AG04450 (cell line): ENCODE measurements at regions not wholly inside any gene's neighbourhood (a gene's known extent, or its start where the extent isn't known, plus 50 kb on each side); places are given as distances from the start of the nearest gene placed in this dataset.

Experiments
- CTCF ChIA-PET: fragments of 300-600, 350-600 bp; formaldehyde crosslinking; extraction: SDS; loops from one replicate; lab custom pipeline; 2022; ENCODE audit warnings: antibody characterized with exemption, inconsistent platforms; lab: Charles Lee
- POLR2A ChIA-PET: fragments of 350-600 bp; formaldehyde crosslinking; extraction: SDS; loops from one replicate; lab custom pipeline; 2021; ENCODE audit warnings: antibody characterized with exemption, inconsistent platforms; lab: Yijun Ruan, JAX
- DNase-seq: peaks from one replicate; pipeline ENCODE4 v3.0.0-alpha.2; 2011; ENCODE audit warnings: low read depth, low spot score
- H3K27ac ChIP-seq: one replicate; pipeline ENCODE4 v1.5.1; 2012; ENCODE audit warnings: low read depth, low read length, control low read depth
- H3K27me3 ChIP-seq: one replicate; pipeline ENCODE4 v1.6.0; 2012; ENCODE audit warnings: low read length; ENCODE audit not compliant: control insufficient read depth, insufficient read depth
- H3K4me3 ChIP-seq: 2 replicates; pipeline ENCODE4 v1.5.1; 2011; ENCODE audit warnings: mild to moderate bottlenecking, low read depth, low read length, control low read depth
- H3K9me3 ChIP-seq: 2 replicates; pipeline ENCODE4 v1.5.1; 2012; ENCODE audit warnings: low read length; ENCODE audit not compliant: control insufficient read depth, insufficient read depth
- CTCF ChIP-seq: IDR thresholded peaks from 2 replicates; pipeline ENCODE4 v1.5.1; 2011; ENCODE audit warnings: low read depth, low read length, control low read depth, inconsistent platforms

GRCh38 chr6:139744891-139745290 is 370.4 kb upstream of the CITED2 start:
- Histone ChIP-seq H3K4me3 (no peak overlapping the region), H3K27me3 (no peaks in the 10 kb centered on the region), H3K27ac (no peak overlapping the region), H3K9me3 (no peaks in the 10 kb centered on the region)
- no peak for DNase-seq
- POLR2A ChIA-PET: no interaction called here
- no peak for TF ChIP-seq CTCF
- CTCF ChIA-PET: no interaction called here

- Histone ChIP-seq H3K4me3 (no peak overlapping the region), H3K27me3 (no peaks in the 10 kb centered on the region), H3K9me3 (no peaks in the 10 kb centered on the region), H3K27ac (no peak overlapping the region)
- DNase-seq: peak; percentile 69
- ChIA-PET CTCF (interaction anchor here (1.3 to 1.7 kb wide), 2 partner anchors 374 to 379 kb away, joined by 3 read pairs; no protein-coding TSS in a partner anchor), POLR2A (interaction anchor here (1.4 kb wide), 1 partner anchor 370 kb away, joined by 5 read pairs; the partner anchor contains the start of gene CITED2)
- no peak for TF ChIP-seq CTCF
Observed at GRCh38 chr6:139743664-139744437, 369.4 kb upstream of the CITED2 start.

GRCh38 chr6:139742671-139743070 is 368.2 kb upstream of the CITED2 start:
- Histone ChIP-seq H3K9me3 (no peaks in the 10 kb centered on the region), H3K4me3 (no peak overlapping the region), H3K27me3 (no peaks in the 10 kb centered on the region), H3K27ac (no peak overlapping the region)
- TF ChIP-seq CTCF: no peak
- CTCF ChIA-PET: interaction anchor here (1.7 kb wide), 1 partner anchor 378 kb away, joined by 3 read pairs; no protein-coding TSS in a partner anchor
- POLR2A ChIA-PET: interaction anchor here (1.4 kb wide), 1 partner anchor 368 kb away, joined by 5 read pairs; the partner anchor contains the start of gene CITED2
- DNase-seq: no peak

- TF ChIP-seq CTCF: no peak
- Histone ChIP-seq H3K27me3 (no peaks in the 10 kb centered on the region), H3K27ac (no peak overlapping the region), H3K4me3 (no peak overlapping the region), H3K9me3 (no peaks in the 10 kb centered on the region)
- CTCF ChIA-PET: no interaction called here
- no peak for DNase-seq
- POLR2A ChIA-PET: no interaction called here
Observed at GRCh38 chr6:139738801-139739455, 364.5 kb upstream of the CITED2 start.

GRCh38 chr6:139736325-139736906 is 362.0 kb upstream of the CITED2 start:
- no peaks in the 10 kb centered on the region for H3K9me3 ChIP-seq
- DNase-seq: no peak
- ChIA-PET CTCF (no interaction called here), POLR2A (no interaction called here)
- no peak for TF ChIP-seq CTCF
- no peak overlapping the region for H3K4me3 ChIP-seq
- H3K27ac ChIP-seq: no peak overlapping the region
- no peaks in the 10 kb centered on the region for H3K27me3 ChIP-seq
